H9 (cell line): ENCODE measurements at regions not wholly inside any gene's neighbourhood (a gene's known extent, or its start where the extent isn't known, plus 50 kb on each side); places are given as distances from the start of the nearest gene placed in this dataset.

Experiments used
- DNase-seq: peaks from one replicate; pipeline ENCODE4 v3.0.0-alpha.2; 2017
- H2AFZ ChIP-seq: one replicate; pipeline ENCODE4 v1.6.1; 2013; ENCODE audit warnings: mild to moderate bottlenecking, low read length, control low read depth, moderate library complexity
- H2AK5ac ChIP-seq: 2 replicates; pipeline ENCODE4 v1.6.1; 2013; ENCODE audit warnings: low read length, control low read depth, mixed read lengths; ENCODE audit not compliant: insufficient read length
- H2BK120ac ChIP-seq: one replicate; pipeline ENCODE4 v1.6.1; 2013; ENCODE audit warnings: low read depth, mild to moderate bottlenecking, low read length, control low read depth, inconsistent platforms; ENCODE audit not compliant: poor library complexity, severe bottlenecking
- H2BK12ac ChIP-seq: 2 replicates; pipeline ENCODE4 v1.6.1; 2013; ENCODE audit warnings: low read length, control low read depth, mixed read lengths, low read depth; ENCODE audit not compliant: insufficient read length
- H2BK15ac ChIP-seq: 2 replicates; pipeline ENCODE4 v1.6.1; 2013; ENCODE audit warnings: low read depth, low read length, control low read depth
- H2BK20ac ChIP-seq: one replicate; pipeline ENCODE4 v1.6.1; 2013; ENCODE audit warnings: low read depth, mild to moderate bottlenecking, low read length, control low read depth, inconsistent platforms; ENCODE audit not compliant: poor library complexity, severe bottlenecking
- H2BK5ac ChIP-seq: 2 replicates; pipeline ENCODE4 v1.6.1; 2013; ENCODE audit warnings: low read length, control low read depth, mixed read lengths; ENCODE audit not compliant: insufficient read length
- H3K14ac ChIP-seq: 2 replicates; pipeline ENCODE4 v1.6.1; 2013; ENCODE audit warnings: low read length, control low read depth; ENCODE audit not compliant: insufficient read depth
- H3K18ac ChIP-seq: 2 replicates; pipeline ENCODE4 v1.6.1; 2013; ENCODE audit warnings: low read depth, mild to moderate bottlenecking, mixed read lengths, low read length, control low read depth; ENCODE audit not compliant: insufficient read length
- H3K23ac ChIP-seq: 2 replicates; pipeline ENCODE4 v1.6.1; 2013; ENCODE audit warnings: low read length, control low read depth, mixed read lengths, low read depth; ENCODE audit not compliant: insufficient read length
- H3K23me2 ChIP-seq: 2 replicates; pipeline ENCODE4 v1.6.1; 2013; ENCODE audit warnings: low read depth, mild to moderate bottlenecking, mixed read lengths, low read length, control low read depth; ENCODE audit not compliant: insufficient read length, poor library complexity, severe bottlenecking
- H3K27ac ChIP-seq: 2 replicates; pipeline ENCODE4 v1.5.1; 2013; ENCODE audit warnings: low read length, control low read depth, mixed read lengths, low read depth; ENCODE audit not compliant: insufficient read length
- H3K27me3 ChIP-seq: 2 replicates; pipeline ENCODE4 v1.6.1; 2013; ENCODE audit warnings: low read length, control low read depth, inconsistent platforms; ENCODE audit not compliant: insufficient read depth
- H3K4ac ChIP-seq: 2 replicates; pipeline ENCODE4 v1.6.1; 2013; ENCODE audit warnings: low read depth, mild to moderate bottlenecking, control low read depth, inconsistent platforms, low read length, moderate library complexity
- H3K4me1 ChIP-seq: 2 replicates; pipeline ENCODE4 v1.6.1; 2013; ENCODE audit warnings: low read length, control low read depth, inconsistent platforms; ENCODE audit not compliant: insufficient read depth
- H3K4me2 ChIP-seq: 2 replicates; pipeline ENCODE4 v1.6.1; 2013; ENCODE audit warnings: low read length, control low read depth, mixed read lengths; ENCODE audit not compliant: insufficient read length, insufficient read depth
- H3K56ac ChIP-seq: 2 replicates; pipeline ENCODE4 v1.6.1; 2013; ENCODE audit warnings: low read depth, mild to moderate bottlenecking, mixed read lengths, low read length, control low read depth; ENCODE audit not compliant: insufficient read length
- H3K79me1 ChIP-seq: 2 replicates; pipeline ENCODE4 v1.6.1; 2013; ENCODE audit warnings: low read depth, mild to moderate bottlenecking, moderate library complexity, low read length, control low read depth, inconsistent platforms; ENCODE audit not compliant: insufficient read depth, poor library complexity, severe bottlenecking
- H3K79me2 ChIP-seq: 2 replicates; pipeline ENCODE4 v1.6.1; 2013; ENCODE audit warnings: low read length, control low read depth, inconsistent platforms; ENCODE audit not compliant: insufficient read depth
- H3K9ac ChIP-seq: 2 replicates; pipeline ENCODE4 v1.6.1; 2013; ENCODE audit warnings: low read length, control low read depth, mixed read lengths; ENCODE audit not compliant: insufficient read length; ENCODE audit errors: extremely low read depth
- H3K9me3 ChIP-seq: one replicate; pipeline ENCODE4 v1.6.1; 2013; ENCODE audit warnings: low read depth, low read length, inconsistent platforms; ENCODE audit not compliant: control insufficient read depth
- H3T11ph ChIP-seq: one replicate; pipeline ENCODE4 v1.6.1; 2013; ENCODE audit warnings: mild to moderate bottlenecking, low read length, control low read depth, inconsistent platforms
- H4K20me1 ChIP-seq: one replicate; pipeline ENCODE4 v1.6.1; 2013; ENCODE audit not compliant: control insufficient read depth, insufficient read length, insufficient read depth
- H4K5ac ChIP-seq: 2 replicates; pipeline ENCODE4 v1.6.1; 2013; ENCODE audit warnings: low read depth, mild to moderate bottlenecking, mixed read lengths, low read length, control low read depth; ENCODE audit not compliant: insufficient read length
- H4K8ac ChIP-seq: replicated peaks from 2 replicates; pipeline ENCODE4 v1.6.1; 2013; ENCODE audit warnings: low read length, control low read depth, mixed read lengths, low read depth; ENCODE audit not compliant: insufficient read length
- H4K91ac ChIP-seq: 2 replicates; pipeline ENCODE4 v1.6.1; 2013; ENCODE audit warnings: low read depth, mild to moderate bottlenecking, moderate library complexity, mixed read lengths, low read length, control low read depth; ENCODE audit not compliant: insufficient read length
- H3K27ac Mint-ChIP-seq, 3 experiments: 2 replicates in 2 of 3; 3 replicates in 1 of 3; pipeline ENCODE4 v1.8.0; 2020 to 2021; ENCODE audit warnings: mixed read lengths in 3 of 3, mild to moderate bottlenecking in 1 of 3, moderate library complexity in 1 of 3
- H3K27me3 Mint-ChIP-seq: 2 replicates; pipeline ENCODE4 v1.8.0; 2021; ENCODE audit warnings: low read depth, mild to moderate bottlenecking, moderate library complexity, mixed read lengths
- H3K36me3 Mint-ChIP-seq, 3 experiments: 2 replicates in 2 of 3; 3 replicates in 1 of 3; pipeline ENCODE4 v1.8.0; 2020 to 2021; ENCODE audit warnings: low read depth in 3 of 3, mixed read lengths in 3 of 3; ENCODE audit not compliant: insufficient read depth in 1 of 3
- H3K4me1 Mint-ChIP-seq, 2 experiments: 2 replicates each; pipeline ENCODE4 v1.8.0; 2020; ENCODE audit warnings: mixed read lengths in 2 of 2
- H3K4me3 Mint-ChIP-seq, 2 experiments: 2 replicates in 1 of 2; 3 replicates in 1 of 2; pipeline ENCODE4 v1.8.0; 2020 to 2021; ENCODE audit warnings: mild to moderate bottlenecking in 2 of 2, mixed read lengths in 2 of 2, moderate library complexity in 1 of 2
- H3K9me3 Mint-ChIP-seq, 2 experiments: 2 replicates in 1 of 2; 3 replicates in 1 of 2; pipeline ENCODE4 v1.8.0; 2020; ENCODE audit warnings: mild to moderate bottlenecking in 2 of 2, mixed read lengths in 2 of 2, moderate library complexity in 1 of 2
- WGBS: extraction: QIAGEN DNeasy Blood & Tissue Kit; methylation state at CpG from one replicate; pipeline ENCODE4 v1.1.7; 2013; ENCODE audit warnings: missing lambda C conversion rate, low lambda C conversion rate, mixed read lengths; ENCODE audit not compliant: insufficient read length; ENCODE audit errors: extremely low coverage; 5-methylcytosine and 5-hydroxymethylcytosine counted together
- TF ChIP-seq, protein P1 (sequence below): fragments of 200-600 bp; sonication (generic); conservative IDR thresholded peaks from 3 replicates; pipeline ENCODE4 v1.8.0; 2021; ENCODE audit warnings: antibody characterized with exemption, mild to moderate bottlenecking

DNA sequence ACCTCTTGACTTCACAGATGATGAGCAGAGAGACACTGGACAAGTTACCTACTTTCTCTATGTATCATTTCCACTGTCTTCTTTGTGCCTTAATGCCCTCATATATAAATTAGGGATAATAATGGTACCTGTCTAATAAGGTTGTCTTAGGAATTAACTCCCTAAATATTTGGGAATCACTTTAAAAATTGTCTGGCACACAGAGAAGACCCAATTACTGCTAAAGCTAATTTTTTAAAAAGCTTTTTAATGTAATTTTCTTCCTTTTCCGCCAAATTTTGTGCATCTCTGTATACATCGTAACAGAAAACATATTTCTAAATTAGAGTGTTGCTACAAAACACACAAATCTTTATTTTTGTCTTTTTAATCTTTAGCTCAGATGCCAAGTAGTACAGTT is 816.8 kb upstream of the ADGRB3 start:
- no peak overlapping the region for H3K4me3 Mint-ChIP-seq
- no peaks in the 10 kb centered on the region for H4K20me1 ChIP-seq
- H3K9me3 ChIP-seq: no peaks in the 10 kb centered on the region
- no peak overlapping the region for H3K4ac ChIP-seq
- H2BK5ac ChIP-seq: no peak overlapping the region
- no peaks in the 10 kb centered on the region for H3K79me2 ChIP-seq
- DNase-seq: no peak
- H2BK12ac ChIP-seq: no peak overlapping the region
- no CpG with 5 or more reads among the region's 2 CpGs for WGBS
- no peak overlapping the region for H3K56ac ChIP-seq
- H4K91ac ChIP-seq: no peak overlapping the region
- peaks cover 16 to 49% (median 24%) of the 10 kb centered on the region in 3 experiments for H3K36me3 Mint-ChIP-seq
- H3K23ac ChIP-seq: no peak overlapping the region
- no peak overlapping the region for H2BK15ac ChIP-seq
- H3K9me3 Mint-ChIP-seq: peaks cover 24 to 31% of the 10 kb centered on the region in 2 experiments
- H4K8ac ChIP-seq: no peak overlapping the region
- no peak overlapping the region for H3K18ac ChIP-seq
- no peak overlapping the region for H2AK5ac ChIP-seq
- H3K4me1 Mint-ChIP-seq: no peaks in the 10 kb centered on the region
- H2BK20ac ChIP-seq: no peak overlapping the region
- H3K79me1 ChIP-seq: no peaks in the 10 kb centered on the region
- H3K27me3 ChIP-seq: no peaks in the 10 kb centered on the region
- H3K9ac ChIP-seq: no peak overlapping the region
- H3K4me2 ChIP-seq: no peak overlapping the region
- TF ChIP-seq, protein P1, sequence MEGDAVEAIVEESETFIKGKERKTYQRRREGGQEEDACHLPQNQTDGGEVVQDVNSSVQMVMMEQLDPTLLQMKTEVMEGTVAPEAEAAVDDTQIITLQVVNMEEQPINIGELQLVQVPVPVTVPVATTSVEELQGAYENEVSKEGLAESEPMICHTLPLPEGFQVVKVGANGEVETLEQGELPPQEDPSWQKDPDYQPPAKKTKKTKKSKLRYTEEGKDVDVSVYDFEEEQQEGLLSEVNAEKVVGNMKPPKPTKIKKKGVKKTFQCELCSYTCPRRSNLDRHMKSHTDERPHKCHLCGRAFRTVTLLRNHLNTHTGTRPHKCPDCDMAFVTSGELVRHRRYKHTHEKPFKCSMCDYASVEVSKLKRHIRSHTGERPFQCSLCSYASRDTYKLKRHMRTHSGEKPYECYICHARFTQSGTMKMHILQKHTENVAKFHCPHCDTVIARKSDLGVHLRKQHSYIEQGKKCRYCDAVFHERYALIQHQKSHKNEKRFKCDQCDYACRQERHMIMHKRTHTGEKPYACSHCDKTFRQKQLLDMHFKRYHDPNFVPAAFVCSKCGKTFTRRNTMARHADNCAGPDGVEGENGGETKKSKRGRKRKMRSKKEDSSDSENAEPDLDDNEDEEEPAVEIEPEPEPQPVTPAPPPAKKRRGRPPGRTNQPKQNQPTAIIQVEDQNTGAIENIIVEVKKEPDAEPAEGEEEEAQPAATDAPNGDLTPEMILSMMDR: no peak
- H3K23me2 ChIP-seq: no peaks in the 10 kb centered on the region
- H3K4me1 ChIP-seq: no peaks in the 10 kb centered on the region
- H3T11ph ChIP-seq: no peak overlapping the region
- no peak overlapping the region for H2AFZ ChIP-seq
- no peak overlapping the region for H2BK120ac ChIP-seq
- H3K14ac ChIP-seq: no peak overlapping the region
- no peak overlapping the region for H3K27ac ChIP-seq
- no peak overlapping the region for H3K27ac Mint-ChIP-seq
- H4K5ac ChIP-seq: no peak overlapping the region
- H3K27me3 Mint-ChIP-seq: no peaks in the 10 kb centered on the region
